ENCODE measurements at regions not wholly inside any gene's neighbourhood (a gene's known extent, or its start where the extent isn't known, plus 50 kb on each side); places are given as distances from the start of the nearest gene placed in this dataset.

DNA sequence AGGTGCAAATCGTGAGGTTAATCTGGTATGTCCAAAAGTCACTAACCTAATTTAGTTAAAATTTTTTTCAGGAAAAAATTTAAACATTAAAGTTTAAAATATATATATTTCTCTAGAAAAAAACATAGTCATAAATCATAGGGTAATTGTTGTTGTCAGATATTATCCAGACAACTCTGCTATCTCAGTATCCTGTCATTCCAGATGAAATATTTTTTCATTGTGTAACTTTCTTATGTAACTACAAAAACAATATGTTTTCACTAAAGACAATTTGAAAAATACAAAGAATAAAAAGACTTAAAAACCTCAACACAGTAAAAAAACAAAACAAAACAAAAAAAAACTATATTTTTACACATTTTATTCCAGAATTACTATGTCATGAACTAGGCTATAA lies 57.6 kb downstream of the TENT5A start:
- DNase-seq: no peak

DNA sequence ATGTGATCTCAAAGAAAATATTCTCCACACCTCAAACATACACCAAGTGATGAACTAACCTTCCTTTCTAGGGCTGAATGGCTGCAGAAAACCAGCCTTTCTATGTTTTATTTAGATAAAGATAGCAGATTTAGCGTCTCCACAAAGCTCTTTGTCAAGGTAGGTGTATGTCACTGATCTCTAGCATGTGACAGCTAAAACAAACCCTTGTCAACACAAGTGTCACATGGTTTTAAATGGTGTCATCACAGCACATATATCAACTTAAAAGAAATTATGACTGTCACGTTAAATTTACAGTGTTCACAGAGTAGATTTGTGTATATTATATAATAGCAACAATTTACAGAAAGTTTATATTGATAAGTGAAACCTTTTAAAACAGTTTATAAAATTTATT lies 58.3 kb downstream of the TENT5A start:
- no peak for DNase-seq

DNA sequence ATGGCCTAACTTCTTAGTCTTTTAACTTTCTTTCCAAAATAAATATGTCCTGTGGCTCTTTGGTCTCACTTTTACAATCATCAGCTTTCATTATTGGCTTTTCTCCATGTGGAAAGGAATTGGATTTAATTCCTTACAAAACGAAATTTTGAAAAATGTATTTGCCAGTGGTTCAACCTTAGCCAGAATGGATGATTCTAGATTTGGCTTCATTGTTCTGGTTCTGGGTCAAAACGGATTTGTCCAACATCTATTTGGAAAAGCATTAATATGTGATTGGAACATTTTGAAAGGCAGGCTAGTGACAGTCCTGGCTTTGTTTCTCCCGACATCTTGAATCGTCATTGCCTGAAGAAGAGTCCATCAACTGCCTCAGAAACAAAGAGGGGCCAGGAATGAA lies 59.2 kb downstream of the TENT5A start:
- no peak for DNase-seq

DNA sequence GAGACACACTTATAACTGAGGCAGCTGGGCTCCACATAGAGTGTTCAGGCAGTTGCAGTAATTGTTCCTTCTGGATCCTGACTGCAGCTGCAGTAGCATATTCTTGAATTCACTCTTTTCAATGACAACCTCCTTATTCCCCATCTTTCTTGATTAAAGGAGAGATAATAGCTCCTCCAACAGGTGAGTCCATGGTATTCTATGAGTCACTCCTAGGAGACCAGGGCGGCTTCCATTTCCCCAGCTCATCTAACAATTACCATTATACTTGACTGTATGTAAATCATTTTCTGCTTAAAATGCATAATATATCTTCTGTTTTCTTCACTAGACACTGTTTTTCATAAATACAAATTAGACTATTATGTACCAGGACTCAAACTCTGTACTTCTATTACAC lies 62.4 kb downstream of the TENT5A start:
- no peak for DNase-seq

DNA sequence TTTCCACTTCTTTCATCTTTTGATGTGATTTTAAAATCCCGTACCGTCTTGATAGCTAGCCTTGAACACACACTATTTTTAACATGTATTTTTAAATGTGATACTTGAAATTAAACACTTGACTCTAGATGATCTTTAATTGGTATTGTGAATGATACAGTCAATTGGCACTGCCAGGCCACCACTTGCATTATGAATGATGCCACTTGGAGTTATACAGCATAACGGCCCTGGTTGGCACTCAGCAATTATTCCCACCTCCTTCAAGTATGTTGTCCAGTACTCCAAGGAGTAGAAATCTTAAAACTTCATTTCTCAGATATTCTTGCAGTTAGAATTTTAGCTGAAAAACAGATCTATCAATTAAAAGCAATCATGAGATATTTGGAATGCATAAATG lies 62.9 kb downstream of the TENT5A start:
- DNase-seq: no peak

DNA sequence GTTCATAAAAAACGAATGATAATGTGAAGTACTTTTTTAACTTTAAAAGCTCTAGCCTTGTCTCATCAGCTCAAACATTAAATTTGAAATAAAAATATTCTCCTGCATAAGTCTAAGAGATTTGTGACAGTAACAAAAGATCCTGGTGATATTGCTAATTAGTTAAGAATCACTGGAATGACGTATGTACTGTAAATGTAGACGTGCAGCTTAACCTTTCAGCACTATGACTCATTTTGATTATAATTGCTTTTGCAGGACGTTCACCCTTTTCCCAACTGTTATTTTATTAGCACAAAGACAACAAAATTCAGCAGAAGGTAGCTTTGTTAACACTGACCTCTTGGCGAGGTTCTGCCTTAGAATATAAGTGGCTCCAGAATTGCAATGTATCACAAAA lies 68.6 kb downstream of the TENT5A start:
- no peak for DNase-seq

DNA sequence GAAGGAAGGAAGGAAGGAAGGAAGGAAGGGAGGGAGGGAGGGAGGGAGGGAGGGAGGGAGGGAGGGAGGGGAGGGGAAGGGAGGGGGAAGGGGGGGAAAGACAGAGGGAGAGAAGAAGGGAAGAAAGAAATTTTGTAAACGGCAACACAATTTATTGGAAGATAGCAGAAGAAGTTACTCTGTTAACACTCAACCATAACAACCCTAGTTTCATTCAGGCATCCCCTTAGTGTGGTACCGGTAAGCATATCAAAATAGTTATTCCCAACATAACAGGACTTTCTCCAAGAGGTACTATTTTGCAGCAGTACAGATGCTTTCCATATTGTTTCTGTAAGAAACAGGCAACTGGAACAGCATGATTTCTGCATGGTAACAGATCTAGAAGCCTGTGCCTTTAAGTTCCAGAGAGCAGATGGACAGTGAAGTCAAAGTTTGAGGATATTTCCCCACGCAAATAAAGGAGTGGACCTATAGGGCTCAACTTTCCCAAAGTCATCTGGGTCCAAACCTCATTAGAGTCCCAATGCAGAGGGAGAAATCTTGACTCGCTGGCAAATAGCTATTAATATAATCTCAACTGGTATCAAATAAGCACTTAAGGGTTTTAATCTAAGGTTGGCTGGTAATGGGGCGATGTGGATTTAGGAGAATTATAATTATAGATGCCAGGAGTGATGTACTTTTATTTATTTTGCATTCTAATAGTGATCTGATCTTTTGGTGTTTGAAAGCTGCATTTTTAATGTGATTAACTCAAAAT lies 69.4 kb downstream of the TENT5A start:
- no peak for DNase-seq

DNA sequence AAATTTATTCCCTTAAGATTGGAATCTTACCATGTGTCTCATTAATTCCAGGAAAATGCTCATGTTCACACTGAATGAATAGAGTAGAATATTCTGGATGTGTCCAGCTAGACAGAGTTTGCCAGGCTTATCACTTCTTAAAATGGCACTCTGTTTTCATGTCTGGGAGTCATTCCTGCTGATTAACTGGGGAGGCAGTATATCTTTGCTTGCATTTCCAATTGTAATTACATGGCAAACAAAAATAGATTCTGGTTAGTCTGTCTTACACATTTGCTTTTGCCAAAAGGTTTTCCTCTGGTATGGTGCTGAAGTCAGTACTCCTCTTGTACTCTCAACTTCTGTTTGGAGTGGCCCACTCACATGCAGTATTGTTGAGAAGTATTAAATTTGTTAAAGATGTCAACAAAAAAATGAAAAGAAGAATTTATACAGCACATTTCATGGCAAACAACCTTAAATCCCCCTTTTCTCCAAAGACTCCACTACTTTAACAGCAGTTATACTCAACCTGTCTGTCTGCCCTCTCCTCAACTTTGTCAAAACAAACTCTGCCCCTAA lies 70.2 kb downstream of the TENT5A start:
- DNase-seq: no peak

DNA sequence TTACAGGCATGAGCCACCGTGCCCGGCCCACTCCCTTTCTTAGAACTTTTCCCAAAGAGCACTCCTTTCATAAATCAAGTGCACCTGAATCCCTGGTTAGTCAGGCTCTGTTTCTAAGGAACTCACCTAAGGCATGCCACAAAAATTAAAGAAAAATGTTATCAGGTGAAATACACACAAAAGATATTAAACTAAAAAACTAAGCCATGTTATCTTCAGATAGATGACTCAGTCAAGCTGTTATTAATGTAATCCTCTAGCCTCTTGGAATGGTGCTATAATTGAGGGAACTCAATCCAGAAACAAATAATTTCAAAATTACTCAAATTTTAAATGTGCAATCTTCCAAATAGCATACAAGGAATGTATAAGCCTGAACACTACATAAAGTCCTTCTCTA lies 83.0 kb downstream of the TENT5A start:
- no peak for DNase-seq

DNA sequence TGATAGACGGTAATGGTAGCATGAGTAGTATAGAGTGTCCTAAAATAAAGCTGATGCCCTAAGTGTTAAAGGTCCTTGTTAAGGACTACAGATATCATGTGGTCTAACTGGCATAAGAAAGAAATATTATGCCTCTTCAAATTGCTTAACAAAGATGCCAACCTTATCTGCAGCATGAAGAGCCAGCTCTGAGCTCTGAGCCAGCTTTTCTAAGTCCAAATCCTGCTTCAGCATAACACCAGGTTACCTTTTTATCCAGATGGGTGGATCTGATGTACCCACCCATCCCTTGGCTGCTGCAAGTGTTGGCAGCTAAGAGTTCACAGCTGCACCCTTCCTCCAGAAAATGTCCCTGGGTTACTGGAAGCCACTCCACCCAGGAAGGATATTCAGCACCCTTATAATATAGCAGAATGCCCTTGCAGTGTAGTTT lies 83.8 kb downstream of the TENT5A start:
- no peak for DNase-seq

DNA sequence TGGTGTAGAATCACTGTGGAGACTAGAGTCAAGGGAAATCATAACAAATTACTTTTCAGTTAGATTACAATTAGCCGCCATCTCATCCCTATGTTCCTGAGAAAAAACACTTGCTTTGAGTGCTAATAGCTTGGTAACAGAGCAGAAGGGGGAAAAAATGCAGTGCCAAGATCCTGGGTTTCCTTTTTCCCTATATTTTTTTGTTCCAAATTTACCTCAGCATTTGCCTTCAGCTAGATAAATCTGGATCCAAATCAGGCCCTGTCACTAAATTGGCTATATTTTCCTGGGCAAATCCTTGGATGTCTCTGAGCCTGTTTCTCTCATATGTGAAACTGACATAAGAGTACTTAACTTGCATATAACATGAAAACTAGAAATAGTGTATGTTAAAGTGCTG lies 86.0 kb downstream of the TENT5A start:
- no peak for DNase-seq

DNA sequence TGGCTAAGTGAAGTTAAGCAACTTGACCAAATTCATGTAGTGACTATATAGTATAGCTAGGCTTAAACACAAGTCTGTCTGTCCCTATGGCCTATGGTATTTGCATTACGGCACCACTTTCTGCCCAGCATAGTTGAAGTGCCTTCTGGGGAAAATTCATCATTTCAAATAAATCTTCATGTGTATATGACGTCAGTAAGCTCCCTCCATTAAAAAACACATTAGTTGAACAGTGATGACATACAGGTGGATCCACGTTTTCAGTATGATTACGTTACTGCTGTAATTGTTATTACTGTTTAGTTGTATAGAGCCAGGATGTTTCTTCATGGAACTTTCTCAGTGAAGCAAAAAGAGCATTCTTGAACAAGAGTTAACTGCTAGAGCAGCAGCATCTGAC lies 96.2 kb downstream of the TENT5A start:
- DNase-seq: no peak

DNA sequence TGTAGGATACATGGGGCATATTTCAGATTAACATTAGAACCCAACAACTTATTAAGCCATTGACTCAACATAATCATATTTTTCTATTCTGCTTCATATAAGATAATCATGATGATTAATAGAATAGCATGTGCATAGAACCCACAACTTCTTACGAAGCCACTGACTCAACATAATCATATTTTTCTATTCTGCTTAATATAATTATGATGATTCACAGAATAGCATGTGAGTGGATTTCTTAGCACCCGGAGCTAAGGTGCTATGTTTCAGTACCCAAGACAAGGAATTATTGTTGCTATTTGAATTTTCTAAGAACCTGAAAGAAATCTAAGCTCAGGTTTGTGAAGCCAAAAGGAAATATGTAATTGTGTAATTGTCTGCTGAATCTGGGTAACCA lies 96.8 kb downstream of the TENT5A start:
- no peak for DNase-seq

DNA sequence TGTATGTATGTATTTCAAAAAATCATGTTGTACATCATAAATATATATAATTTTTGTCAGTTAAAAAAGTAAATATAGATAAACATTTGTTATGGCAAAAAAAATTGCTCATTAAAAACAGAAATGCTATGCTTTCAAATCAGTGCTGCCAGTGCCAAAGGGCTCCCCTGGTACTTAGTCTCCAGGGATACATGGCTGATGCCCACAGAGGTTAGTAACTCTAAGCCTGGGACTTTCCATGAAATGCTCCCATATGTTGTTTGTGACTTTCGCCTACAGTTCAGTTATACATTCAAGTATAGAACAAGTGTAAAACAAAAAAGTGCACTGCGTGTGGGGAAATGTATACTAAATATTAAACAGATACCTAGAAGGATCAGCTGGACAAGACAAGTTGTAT lies 104.0 kb downstream of the TENT5A start:
- DNase-seq: no peak

DNA sequence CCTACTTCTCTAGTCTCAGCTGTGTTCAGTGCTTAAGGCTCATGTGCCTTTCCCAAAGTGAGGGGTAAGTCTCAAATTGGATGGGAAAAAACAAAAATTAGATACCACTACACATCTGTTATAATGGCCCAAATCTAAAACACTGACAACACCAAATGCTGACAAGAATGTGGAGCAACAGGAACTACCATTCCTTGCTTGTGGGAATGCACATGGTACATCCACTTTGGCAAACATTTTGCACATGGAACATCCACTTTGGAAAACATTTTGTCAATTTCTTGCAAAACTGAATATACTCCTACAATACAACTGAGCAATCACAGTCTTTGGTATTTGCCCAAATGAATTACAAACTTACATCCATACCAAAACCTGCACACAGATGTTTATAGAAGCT lies 109.3 kb downstream of the TENT5A start:
- no peak for DNase-seq

DNA sequence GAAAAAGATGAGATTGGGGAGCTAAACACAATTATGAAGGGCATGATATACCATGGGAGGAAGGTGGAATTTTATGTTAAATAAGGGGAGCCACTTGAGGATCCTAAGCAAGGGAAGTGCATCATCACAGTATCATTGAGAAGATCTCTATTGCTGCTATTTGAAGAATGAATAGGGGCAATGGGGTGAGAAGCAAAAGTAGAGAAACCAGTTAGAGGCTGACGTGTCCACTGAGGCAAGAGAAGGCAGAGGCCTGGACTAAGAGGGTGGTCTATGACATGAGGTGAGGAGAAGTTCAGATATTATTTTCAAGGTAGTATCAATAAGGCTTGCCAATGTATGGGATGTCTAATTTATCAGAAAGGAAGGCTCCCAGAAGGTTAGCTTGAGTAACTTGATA lies 111.6 kb downstream of the TENT5A start:
- no peak for DNase-seq

DNA sequence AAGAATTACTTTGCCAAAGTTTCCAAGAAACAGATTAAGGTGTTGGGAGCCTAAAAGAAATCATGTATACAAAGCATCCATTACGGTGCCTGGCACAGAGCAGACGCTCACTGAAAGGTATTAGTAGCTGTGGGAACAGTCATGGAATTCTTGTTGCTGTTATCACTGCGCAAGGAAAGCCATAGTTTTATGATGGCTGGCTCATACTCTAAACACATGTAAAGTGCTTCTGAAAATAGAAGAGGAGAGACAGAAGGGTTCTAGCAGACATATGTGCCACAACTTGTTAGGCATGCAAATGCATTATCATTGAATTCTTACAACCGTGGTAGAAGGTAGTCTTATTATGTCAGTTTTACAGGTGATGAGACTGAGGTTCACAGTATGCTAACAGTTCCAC lies 112.4 kb downstream of the TENT5A start:
- no peak for DNase-seq

DNA sequence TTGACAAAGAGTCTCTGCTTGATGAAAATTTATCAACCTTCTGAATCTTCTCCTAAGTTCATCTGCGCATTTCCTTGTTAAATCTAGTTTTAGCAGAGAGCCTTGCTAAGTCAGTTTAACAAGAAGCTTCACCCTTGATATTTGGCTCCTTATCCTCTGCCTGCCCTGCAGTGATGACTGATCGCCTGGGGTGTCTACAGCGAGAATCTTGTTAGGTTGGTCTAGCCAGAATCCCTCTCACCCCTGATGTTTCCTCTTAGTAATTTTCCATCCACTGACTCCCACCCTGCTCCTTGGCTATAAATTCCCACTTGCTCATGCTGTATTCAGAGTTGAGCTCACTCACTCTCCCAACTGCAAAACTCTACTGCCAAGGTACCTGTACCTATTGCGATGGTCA lies 114.1 kb downstream of the TENT5A start:
- no peak for DNase-seq

DNA sequence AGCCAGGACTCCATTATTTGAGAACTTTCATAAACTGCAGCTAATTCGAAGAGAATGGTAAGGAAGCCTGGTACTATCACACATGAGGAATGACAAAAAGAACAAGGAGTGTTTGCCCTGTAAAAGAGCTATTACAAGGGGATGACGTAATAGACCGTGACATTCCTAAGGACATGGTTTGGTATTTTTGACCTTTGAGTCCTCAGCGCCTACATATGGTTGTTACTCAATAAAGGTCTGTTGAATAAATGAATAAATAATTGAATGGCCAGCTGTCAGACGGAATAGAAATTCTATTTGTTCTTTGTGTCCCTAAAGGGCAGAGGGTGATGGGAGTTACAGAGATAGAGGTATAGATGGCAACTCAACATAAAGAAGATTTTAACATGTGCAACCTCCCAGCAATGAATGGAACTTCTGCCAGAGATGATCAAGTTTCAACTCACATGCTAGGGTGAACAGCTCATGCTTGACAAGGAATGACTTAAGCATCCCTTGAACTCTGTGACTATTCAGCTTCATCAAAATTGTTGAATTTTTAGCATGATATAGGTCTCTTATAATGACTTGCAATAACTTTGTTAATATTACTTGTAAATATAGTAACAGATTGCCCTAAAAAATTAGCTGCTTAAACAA lies 115.4 kb downstream of the TENT5A start:
- no peak for DNase-seq

DNA sequence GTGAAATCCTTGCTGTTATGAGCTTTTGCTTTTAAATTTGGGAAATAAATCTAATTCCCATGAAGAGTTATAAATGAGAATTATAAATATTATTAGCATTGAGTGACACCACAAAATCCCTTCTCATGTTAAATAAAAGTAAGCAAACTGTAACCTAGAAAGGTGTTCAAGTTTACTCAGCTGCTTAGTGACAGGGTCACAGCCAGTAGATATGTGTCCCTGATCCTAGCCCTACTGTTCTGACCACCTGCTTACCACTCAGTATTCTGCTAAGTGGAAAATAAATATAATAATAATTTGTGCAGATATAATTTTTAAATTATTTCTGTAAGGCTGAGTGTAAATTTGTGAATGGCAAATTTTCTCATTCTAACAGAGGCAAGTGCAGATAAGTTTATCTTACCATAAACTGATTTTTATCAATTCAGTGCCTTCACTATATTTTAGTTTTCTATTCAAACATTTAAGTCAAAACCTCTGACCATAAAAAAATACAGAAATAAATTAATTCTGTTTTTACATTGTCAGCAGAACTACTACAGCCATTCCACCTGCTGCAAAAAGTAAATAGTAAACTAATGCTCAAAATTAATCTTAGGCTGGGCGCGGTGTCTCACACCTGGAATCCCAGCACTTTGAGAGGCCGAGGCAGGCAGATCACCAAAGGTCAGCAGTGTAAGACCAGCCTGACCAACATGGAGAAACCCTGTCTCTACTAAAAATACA lies 118.2 kb downstream of the TENT5A start:
- DNase-seq: no peak

DNA sequence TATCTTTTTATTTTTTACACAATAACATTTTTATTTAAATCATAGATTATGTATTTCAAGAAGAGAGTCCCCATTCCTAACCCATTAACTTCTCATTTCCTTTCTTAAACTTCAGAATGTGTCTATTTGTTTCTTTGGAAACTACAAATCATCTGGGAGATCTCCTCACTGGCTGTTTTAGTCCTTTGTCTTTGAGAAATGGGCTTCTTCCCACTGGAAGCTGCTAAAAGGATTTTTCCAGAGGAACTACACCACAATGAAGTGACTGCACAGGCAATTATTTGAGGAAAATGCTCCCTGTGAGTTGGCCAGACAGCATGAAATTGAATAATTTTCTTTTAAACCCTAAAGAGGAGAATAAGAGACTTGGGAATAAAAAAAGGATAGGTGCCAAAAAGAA lies 119.1 kb downstream of the TENT5A start:
- DNase-seq: no peak

DNA sequence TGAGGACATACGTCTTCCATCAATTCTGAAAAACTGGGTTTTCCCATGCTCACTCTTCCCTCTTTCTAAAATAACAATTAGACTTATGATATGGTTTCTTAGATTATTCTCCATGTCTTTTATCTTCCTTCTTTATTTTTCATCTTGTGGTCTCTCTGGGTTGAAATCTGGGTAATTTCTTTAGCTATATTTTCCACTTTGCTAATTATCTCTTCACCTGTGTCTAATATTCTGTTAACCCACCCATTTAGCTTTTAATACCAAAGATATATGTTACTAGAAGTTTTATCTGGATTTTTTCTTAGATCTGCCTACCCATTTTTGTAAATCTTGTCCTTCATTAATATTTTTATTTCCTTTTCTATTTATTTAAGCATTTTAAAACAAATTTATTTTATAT lies 121.8 kb downstream of the TENT5A start:
- no peak for DNase-seq

DNA sequence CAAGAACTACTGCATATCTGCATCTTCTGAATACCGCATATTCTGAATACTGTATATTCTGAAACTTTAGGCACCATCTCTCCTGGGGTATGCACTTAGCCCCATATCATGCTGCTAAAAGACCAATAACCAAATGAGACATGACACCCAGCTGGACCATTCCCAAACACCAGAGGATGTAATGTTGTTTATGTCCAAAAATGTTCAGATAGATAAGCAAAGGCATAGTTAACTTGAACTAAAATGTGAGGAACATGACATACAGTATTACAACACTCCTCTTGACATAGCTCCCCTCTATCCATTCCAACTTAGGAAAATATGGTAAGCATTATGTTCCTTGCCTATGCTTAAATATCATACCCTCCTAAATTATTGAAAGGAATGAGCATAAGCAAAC lies 127.3 kb downstream of the TENT5A start:
- DNase-seq: no peak

DNA sequence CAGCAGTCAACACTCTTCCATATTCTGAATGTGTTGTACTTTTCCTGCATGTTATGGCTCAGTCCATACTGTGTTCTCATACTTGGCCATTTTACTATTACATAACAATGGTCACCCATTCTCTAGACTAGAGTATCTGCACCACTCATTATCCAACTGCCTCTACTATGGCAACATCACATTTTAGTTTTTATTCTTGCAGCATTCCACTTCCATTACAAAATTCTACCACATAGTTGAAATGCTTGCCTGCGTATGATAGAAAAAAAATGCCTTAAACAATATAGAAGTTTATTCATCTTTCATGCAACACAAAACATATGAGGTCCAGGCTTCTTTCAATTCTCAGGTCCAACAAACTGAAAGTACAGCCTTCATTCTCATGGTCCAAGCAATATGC lies 128.0 kb downstream of the TENT5A start:
- no peak for DNase-seq

Data from T1000 (cell line).